ENCODE measurements at regions not wholly inside any gene's neighbourhood (a gene's known extent, or its start where the extent isn't known, plus 50 kb on each side); places are given as distances from the start of the nearest gene placed in this dataset.

DNA sequence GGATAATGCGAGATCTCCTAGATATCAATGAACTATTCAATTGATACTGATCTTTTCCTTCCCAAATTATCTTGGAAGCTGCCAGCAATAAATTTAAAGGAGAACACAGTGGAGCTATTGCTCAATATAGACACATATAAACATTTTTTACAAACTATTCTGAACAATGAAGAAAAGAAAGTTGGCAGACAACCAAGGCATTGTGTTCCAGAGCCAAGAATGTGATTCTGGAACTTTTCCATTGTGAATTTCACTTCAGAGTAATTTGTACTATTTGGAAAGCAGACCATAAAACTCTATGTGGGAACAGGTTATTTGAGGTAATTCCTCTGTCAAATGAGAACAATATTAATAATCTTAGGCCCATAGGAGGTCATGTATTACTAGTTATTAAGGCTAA lies 588.2 kb downstream of the IRS1 start:
- TF ChIP-seq, protein P1, sequence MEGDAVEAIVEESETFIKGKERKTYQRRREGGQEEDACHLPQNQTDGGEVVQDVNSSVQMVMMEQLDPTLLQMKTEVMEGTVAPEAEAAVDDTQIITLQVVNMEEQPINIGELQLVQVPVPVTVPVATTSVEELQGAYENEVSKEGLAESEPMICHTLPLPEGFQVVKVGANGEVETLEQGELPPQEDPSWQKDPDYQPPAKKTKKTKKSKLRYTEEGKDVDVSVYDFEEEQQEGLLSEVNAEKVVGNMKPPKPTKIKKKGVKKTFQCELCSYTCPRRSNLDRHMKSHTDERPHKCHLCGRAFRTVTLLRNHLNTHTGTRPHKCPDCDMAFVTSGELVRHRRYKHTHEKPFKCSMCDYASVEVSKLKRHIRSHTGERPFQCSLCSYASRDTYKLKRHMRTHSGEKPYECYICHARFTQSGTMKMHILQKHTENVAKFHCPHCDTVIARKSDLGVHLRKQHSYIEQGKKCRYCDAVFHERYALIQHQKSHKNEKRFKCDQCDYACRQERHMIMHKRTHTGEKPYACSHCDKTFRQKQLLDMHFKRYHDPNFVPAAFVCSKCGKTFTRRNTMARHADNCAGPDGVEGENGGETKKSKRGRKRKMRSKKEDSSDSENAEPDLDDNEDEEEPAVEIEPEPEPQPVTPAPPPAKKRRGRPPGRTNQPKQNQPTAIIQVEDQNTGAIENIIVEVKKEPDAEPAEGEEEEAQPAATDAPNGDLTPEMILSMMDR (IDR thresholded peaks at IDR 0.05; ENCODE audit: insufficient read depth, low read length, poor library complexity, severe bottlenecking) = no peak
- TF ChIP-seq EZH2phosphoT487 (conservative IDR thresholded peaks at IDR 0.05; ENCODE audit: low read length) = no peak
